ENCODE measurements at regions not wholly inside any gene's neighbourhood (a gene's known extent, or its start where the extent isn't known, plus 50 kb on each side); places are given as distances from the start of the nearest gene placed in this dataset.
"Not testable (repeated sequence)": the region's sequence is repeated elsewhere in the genome, so short reads cannot be mapped to it uniquely, and the experiment has no call there.

- no peak for DNase-seq
Observed at GRCh38 chr21:14825514-14825974, 239.3 kb downstream of the NRIP1 start.

GRCh38 chr21:14824126-14824525 is 240.7 kb downstream of the NRIP1 start:
- DNase-seq = no peak

DNA sequence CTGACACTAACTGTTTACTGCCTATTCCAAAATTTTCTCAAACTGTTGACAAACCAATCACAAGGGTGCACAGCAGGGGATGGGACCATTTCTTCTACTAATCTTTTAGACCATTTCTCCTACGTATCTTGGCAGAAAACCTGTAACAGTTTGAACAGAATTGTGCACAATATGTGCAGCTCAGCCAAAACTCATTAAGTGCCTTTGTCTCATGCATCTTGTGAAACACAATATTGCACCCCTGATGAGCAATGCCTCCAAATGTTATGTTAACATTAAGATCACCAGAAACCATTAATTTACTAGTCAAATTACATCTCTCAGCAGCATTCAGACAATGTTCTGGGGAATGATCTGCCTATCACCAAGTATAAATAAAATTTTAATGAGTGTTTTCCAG is 247.5 kb downstream of the NRIP1 start:
- no peak for DNase-seq

DNA sequence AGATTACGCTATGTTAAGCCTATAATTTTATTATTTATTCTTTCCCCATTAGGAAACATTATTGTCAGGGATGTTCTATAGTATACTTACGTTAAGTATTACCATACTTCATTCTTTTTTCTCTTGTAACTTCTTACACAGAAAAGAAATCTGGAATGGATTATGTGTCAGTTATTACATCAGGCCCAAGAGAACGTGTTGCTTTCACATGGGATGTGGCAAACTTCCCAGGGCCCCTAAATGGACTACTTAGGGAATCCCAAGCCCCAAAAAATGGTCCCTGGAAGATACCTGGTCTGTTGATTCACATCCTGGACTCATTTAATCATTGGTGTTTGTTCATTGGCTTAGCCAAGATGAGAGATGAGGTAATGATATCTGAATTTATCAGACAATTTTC is 249.8 kb downstream of the NRIP1 start:
- DNase-seq = no peak

- no peak for DNase-seq
Observed at GRCh38 chr21:14814282-14814681, 250.5 kb downstream of the NRIP1 start.

- DNase-seq = not testable (repeated sequence)
Observed at GRCh38 chr21:14804170-14804569, 258.1 kb upstream of the SAMSN1 start.

DNA sequence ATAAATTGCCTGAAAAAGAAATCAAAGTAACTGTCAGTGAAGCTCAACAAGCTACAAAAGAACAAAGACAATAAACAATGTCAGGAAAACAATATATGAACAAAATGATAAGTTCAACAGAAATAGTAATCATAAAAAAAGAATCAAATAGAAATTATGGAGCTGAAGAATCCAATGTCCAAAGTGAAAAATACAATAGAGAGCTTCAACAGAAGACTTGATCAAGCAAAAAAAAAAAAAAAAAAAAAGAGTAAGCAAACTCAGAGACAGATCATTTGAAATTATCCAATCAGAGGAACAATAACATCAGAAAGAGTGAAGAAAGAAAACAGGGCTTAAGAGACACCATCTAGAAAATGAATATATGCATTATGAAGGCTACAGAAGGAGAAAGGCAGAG is 251.4 kb upstream of the SAMSN1 start:
- DNase-seq = no peak

DNA sequence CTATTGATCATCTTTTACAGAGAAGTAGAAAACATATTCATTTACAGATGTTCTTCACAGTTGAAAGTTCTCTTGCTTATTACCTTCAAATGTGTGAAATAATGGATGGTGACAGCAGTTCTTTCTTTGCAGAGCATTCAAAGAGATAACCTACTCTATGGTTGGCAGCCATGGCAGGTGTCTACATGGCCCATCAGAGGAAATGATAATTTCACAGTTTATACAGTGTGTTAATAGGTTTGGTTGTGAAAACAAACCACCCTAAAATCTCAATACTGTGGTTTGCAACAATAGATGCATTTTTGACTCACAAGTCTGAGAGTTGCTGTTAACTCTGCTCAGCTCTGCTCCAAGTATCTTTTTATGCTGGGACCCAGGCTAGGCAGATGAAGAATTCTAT is 241.2 kb upstream of the SAMSN1 start:
- no peak for DNase-seq

DNA sequence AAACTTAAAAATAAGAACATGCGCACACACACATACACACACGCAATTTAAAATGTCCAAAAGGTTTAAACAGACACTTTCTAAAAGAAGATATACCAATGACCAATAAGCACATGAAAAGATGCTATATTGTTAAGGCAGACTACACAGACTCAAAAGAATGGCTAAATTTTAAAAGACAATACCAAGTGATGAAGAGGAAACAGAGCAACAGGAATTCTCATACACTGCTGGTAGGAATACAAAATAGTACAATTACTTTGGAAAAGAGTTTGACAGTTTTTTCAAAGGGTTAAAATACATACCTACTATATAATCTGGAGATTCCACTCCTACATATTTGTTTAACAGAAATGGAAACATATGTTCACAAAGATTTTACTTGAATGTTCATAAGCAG is 239.6 kb upstream of the SAMSN1 start:
- DNase-seq = no peak

GRCh38 chr21:14773777-14774345 is 227.7 kb upstream of the SAMSN1 start:
- DNase-seq = no peak

- DNase-seq = no peak
Observed at GRCh38 chr21:14771593-14771992, 225.5 kb upstream of the SAMSN1 start.

GRCh38 chr21:14768042-14768441 is 221.9 kb upstream of the SAMSN1 start:
- DNase-seq = no peak

DNA sequence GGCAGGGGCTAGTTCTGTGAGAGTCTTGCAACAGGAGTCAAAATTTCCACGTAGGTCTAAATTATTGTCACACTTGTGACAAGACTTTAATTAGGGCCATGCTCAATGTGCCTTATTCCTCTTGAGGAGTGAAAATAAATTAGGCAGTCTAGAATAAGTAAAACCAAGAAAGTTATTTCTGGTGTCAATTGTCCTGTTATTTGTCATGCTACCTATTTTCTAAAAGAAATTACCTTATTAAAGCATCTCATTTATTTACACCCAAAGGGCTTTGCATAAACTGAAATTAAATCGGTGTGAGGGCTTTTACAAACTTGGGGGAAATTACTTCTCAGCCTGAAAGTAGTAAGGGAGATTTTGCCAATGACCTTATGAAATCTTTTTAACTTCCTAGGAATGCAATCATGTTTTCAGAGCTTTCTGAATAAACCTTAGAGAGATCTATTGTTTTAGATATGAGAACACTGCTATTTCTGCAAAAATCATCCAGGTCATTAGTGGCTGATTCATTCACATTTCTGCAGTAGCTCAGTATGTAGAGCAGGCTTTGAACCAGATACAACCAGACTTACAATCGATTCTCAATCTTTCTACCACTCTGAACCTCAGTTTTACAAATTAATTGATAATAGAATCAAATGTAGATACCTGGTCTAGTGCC is 221.2 kb upstream of the SAMSN1 start:
- no peak for DNase-seq

- no peak for DNase-seq
Observed at GRCh38 chr21:14766241-14766640, 220.1 kb upstream of the SAMSN1 start.

GRCh38 chr21:14763695-14764064 is 217.6 kb upstream of the SAMSN1 start:
- no peak for DNase-seq

GRCh38 chr21:14762734-14763694 is 216.9 kb upstream of the SAMSN1 start:
- no peak for DNase-seq

DNA sequence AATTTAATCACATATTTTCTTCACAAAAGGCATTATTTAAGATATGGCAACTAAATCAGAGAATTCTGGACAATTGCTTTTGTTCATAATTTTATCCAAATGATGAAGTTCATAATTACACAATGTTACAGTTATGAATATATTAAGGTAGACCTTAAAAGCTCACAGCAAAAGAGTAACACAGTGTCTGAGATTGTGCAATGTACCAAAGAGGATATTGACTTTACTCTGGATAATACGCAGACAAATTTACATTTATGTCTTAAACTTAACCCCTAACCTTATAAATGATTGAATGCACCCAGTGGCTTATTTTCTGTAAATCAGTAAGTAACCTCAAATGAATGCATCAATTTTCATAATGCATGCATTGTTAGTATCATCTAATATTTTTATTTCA is 216.2 kb upstream of the SAMSN1 start:
- no peak for DNase-seq

GRCh38 chr21:14759285-14759684 is 213.2 kb upstream of the SAMSN1 start:
- no peak for DNase-seq

DNA sequence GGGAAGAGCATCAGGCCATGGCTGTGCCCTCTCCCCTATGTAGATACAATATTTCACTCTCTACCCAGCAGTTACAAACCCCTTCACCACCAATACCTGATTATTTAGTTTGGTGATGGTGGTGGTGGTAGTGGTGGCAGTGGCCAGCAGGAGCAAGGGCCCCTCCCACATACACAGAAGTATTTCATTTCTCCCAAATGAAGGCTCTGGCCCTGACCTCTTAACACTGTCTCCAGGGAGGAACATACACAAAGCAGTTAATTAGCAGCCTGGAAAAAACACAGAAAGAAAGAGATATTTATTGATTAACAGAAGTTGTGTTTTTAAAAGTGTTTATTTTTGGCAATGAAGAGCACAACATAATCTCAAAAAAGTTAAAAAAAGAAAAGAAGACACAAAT is 212.7 kb upstream of the SAMSN1 start:
- DNase-seq = no peak

DNA sequence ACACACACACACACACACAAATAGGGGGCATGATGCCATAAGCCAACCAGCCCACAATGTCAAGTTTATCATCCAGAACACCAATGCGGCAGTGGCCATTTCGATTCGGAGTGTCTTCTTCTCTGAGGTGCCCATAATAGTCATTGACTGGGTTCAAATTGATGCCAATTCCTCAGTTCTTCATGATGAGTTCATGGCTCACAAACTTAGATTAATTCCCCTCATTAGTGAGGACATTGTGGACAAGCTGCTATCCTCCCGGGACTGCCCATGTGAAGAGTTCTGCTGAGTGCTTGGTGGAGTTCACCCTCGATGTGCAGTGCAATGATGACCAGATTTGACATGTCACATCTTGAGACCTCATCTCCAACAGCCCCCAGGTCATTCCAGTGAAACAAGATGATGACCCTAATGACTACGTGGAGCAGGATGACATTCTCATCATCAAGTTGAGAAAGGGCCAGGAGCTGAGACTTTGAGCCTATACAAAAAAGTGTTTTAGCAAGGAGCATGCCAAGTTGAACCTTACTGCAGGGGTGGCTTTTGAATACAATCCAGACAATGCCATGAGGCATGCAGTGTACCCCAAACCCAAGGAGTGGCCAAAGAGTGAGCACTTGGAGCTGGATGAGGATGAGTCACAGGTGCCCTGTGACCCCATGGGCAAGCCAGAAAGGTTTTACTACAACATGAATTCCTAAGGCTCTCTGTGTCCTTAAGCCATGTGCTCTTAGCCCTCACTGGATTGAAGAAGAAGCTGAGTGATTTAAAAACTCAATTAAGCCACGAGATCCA is 211.6 kb upstream of the SAMSN1 start:
- DNase-seq = no peak

GRCh38 chr21:14755086-14755485 is 209.0 kb upstream of the SAMSN1 start:
- no peak for DNase-seq

DNA sequence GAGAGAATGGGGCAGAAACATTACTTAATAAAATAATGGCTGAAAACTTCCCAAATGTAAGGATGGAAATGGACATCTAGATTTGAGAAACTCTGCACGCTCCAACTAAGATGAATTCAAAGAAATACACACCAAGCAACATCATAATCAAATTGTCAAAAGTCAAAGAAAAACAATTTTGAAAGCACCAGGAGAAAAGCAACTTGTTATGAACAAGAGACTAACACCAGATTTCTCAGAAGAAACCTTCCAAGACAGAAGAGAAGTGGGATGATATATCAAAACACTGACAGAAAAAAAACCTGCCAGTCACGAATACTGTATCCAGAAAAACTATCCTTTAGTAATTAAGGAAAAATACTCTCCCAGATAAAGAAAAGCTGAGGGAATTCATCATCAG is 208.6 kb upstream of the SAMSN1 start:
- DNase-seq = no peak

GRCh38 chr21:14754259-14754604 is 208.1 kb upstream of the SAMSN1 start:
- DNase-seq = no peak
